Transverse colon (tissue), 4 donors: ENCODE measurements at regions not wholly inside any gene's neighbourhood (a gene's known extent, or its start where the extent isn't known, plus 50 kb on each side); places are given as distances from the start of the nearest gene placed in this dataset.

ENCODE experiments used
- EP300 ChIP-seq: sonication (generic); formaldehyde crosslinking; IDR thresholded peaks from one replicate; pipeline ENCODE4 v1.6.1; 2017; ENCODE audit warnings: antibody characterized with exemption, low read depth
- POLR2A ChIP-seq: fragments of 450-650 bp; IDR thresholded peaks from one replicate; pipeline ENCODE4 v1.6.1; 2016; ENCODE audit warnings: antibody characterized with exemption, mild to moderate bottlenecking, moderate library complexity
- POLR2AphosphoS5 ChIP-seq, 3 donors: sonication (generic); formaldehyde crosslinking; IDR thresholded peaks; one replicate each; pipeline ENCODE4 v1.6.1; 2016; ENCODE audit warnings: antibody characterized with exemption in 3 of 3
- TF ChIP-seq, protein P1 (sequence below), 5 experiments: fragments of 200-600 bp in 3 of 5; fragments of 450-650 bp in 2 of 5; sonication (generic) in 3 of 5; IDR thresholded peaks; 1 replicate in 2 of 5; 2 replicates in 3 of 5; pipeline ENCODE4 v1.5.1; 2016 to 2017; ENCODE audit warnings: antibody characterized with exemption in 5 of 5, inconsistent platforms in 3 of 5, mild to moderate bottlenecking in 2 of 5, moderate library complexity in 1 of 5

GRCh38 chr10:78764436-78764835 lies 304.3 kb upstream of the ZMIZ1 start:
- no peak for TF ChIP-seq POLR2A
- TF ChIP-seq, protein P1, sequence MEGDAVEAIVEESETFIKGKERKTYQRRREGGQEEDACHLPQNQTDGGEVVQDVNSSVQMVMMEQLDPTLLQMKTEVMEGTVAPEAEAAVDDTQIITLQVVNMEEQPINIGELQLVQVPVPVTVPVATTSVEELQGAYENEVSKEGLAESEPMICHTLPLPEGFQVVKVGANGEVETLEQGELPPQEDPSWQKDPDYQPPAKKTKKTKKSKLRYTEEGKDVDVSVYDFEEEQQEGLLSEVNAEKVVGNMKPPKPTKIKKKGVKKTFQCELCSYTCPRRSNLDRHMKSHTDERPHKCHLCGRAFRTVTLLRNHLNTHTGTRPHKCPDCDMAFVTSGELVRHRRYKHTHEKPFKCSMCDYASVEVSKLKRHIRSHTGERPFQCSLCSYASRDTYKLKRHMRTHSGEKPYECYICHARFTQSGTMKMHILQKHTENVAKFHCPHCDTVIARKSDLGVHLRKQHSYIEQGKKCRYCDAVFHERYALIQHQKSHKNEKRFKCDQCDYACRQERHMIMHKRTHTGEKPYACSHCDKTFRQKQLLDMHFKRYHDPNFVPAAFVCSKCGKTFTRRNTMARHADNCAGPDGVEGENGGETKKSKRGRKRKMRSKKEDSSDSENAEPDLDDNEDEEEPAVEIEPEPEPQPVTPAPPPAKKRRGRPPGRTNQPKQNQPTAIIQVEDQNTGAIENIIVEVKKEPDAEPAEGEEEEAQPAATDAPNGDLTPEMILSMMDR (IDR thresholded peaks at IDR 0.05), result no peak
- no peak for TF ChIP-seq EP300
- TF ChIP-seq POLR2AphosphoS5 (IDR thresholded peaks at IDR 0.05), result no peak
